NCI-H69 (cell line): ENCODE measurements at regions not wholly inside any gene's neighbourhood (a gene's known extent, or its start where the extent isn't known, plus 50 kb on each side); places are given as distances from the start of the nearest gene placed in this dataset.

Experiments
- DNase-seq: peaks from one replicate; lab custom pipeline; 2025; lab: John Stamatoyannopoulos, UW

DNA sequence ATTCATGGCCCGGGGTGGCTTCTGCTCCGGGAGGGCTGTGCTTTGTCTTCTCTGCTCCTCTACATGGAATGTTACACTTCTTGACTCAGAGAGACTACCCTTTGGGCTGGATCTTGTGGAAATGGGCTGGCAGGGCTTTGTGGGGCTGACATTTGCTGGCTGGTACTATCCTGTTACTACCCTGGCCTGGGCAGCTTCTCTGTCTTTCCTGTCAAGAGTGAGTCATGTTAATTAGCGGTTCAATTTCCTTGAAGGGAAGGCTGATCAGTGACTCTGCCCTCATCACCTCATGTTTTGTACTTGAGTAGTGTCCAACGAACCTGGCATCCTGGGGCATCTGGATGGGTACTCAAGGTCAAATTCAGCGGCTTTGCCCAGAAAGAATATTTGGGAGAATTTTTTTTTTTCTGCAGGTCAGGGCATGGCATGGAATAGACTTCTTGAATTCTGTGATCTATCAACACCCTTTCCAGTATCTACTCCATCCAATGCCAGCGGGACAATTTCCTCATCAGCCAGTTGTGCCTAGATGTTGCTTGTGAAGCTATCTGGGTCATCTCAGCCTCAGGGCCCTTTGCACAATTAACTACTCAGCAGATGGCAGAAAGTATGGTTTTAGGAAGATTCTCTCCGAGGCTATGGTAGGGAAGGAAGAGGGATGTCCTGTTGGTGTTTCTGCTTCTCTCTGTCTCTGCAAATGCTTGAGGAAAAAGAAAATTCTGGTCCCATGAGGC is 140.5 kb upstream of the PLET1 start:
- peak; percentile 63 for DNase-seq

DNA sequence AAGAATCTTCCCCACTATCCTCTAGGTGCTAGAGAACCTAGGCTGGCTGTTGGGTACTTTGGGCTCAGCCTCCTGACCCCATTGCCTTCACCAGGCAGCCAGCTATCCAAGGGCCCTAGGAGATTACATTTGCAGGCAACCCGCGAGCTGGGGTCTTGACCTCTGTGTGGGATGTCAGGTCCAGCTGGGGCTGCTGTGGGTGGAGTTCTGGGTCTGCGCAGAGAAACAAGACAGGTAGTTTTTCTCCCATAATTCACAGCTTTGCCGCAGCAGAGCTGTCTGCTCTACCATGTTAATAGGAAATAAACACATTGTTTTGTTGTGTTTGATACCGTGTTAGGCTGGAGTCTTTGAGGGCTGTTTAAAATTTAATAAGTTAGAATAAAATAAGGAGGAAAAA is 142.8 kb upstream of the PLET1 start:
- no peak for DNase-seq

DNA sequence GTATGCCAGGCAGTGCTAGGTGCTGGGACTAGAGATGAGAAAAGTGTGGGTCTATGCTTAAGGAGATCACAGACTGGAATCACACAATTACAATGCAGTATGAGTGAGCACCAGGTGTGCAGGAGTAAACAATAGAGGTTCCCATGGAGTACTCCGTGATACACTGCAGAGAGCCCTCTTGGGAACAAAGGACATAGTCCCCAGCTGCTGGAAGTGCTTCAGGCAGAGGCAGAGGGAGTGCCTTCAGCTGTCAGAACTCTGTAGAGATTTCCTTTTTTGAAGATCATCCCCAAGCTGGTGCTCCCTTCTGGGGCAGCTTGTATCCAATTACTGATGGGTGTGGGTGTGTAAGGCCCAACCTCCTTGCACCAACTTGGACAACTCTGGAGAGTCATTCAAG is 143.5 kb upstream of the PLET1 start:
- DNase-seq: peak; percentile 92

DNA sequence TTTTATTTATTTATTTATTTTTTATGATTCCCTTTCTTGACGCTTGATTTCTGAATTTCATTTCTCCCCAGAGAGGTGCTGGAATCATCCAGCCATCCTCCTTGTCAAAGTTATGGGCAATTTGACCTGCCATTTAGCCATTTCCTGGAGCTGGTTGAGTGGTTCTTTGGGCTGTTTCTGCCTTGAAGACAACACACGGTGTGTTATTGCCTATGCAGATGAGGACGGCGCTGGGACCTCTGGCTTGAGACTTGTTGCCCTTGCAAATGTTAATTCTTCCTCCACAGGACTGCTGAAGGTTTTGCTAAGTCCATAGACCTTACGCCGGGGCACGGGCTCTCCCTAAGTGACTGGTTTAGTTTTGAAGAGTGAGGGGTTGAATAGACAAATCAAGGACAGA is 147.9 kb upstream of the PLET1 start:
- DNase-seq: no peak

GRCh38 chr11:112410325-112410724 is 149.7 kb upstream of the PLET1 start:
- no peak for DNase-seq

GRCh38 chr11:112412383-112412782 is 151.7 kb upstream of the PLET1 start:
- no peak for DNase-seq

DNA sequence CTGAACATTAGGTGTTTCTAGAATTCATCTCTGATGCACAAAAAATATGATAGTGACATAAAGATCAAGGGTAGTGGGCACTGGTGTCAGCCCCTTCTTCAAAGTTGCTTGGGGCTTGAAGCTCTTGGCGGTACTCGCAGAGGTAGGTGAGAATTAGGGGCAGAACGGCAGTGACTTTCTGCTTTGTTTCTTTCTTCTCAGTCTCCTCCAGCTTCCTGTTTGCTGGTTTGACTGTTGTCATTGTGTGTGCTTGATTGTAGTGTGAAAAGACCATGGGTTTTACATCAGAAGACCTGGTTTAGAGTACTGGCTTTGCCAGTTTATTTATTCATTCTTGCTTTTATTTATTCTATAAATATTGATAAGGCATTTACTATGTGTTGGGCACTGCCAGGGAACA is 156.7 kb upstream of the PLET1 start:
- no peak for DNase-seq

GRCh38 chr11:112418438-112418837 is 157.8 kb upstream of the PLET1 start:
- no peak for DNase-seq

DNA sequence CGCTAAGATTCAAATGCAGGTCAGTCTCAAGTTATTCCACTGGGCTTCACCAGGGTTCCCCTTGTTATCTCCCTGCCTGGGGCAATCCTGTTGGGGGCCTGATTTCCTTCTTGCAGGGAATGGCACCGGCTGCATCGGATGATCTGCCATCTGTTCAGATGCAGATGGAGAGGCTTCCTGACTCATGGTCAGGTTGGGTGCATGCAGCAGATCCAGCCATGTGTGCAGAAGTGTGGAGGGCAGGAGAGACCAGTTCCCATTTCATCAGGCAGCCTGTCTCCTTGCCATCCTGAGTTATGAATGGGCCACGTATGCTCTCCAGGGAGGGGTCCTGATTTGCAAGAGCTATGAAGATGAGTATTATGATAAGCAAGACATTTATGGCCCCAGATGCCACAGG is 161.2 kb upstream of the PLET1 start:
- DNase-seq: peak; percentile 63

GRCh38 chr11:112425121-112425520 is 164.5 kb upstream of the PLET1 start:
- no peak for DNase-seq

DNA sequence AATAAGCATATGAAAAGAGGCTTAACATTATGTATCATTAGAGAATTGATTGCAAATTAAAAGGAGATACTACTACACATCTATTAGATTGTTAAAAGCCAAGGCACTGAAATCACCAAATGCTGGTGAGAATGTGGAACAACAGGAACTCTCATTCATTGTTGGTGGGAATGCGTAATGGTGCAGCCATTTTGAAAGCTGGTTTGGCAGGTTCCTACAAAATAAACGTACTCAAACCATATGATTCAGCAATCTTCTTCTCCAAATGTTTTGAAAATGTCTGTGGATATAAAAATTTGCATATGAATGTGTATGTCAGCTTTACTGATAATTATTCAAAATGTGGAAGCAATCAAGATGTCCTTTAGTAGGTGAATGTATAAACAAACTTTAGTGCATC is 176.4 kb upstream of the PLET1 start:
- DNase-seq: no peak

- no peak for DNase-seq
Observed at GRCh38 chr11:112439614-112440013, 179.0 kb upstream of the PLET1 start.

GRCh38 chr11:112440518-112440917 is 179.9 kb upstream of the PLET1 start:
- DNase-seq: peak; percentile 72

- no peak for DNase-seq
Observed at GRCh38 chr11:112448168-112448567, 187.5 kb upstream of the PLET1 start.

DNA sequence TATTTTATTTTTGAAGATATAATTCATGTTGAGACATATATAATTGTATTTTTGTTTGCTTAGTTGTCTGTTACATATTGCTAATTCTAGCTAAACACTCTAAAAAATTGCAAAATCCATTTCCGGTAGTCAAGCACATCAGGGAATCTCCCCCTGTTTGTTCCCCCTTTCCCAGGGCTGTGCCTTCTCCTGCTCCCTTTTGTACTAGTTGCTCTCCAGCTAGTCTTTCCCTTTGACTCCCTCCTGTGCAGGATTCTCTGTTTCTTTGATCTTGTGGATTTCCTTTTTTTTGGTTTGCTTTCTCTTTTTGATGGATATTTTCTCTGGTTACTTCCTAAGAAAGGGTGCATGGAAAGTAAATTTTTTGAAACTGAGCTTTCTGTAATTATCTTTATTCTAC is 188.1 kb upstream of the PLET1 start:
- no peak for DNase-seq

DNA sequence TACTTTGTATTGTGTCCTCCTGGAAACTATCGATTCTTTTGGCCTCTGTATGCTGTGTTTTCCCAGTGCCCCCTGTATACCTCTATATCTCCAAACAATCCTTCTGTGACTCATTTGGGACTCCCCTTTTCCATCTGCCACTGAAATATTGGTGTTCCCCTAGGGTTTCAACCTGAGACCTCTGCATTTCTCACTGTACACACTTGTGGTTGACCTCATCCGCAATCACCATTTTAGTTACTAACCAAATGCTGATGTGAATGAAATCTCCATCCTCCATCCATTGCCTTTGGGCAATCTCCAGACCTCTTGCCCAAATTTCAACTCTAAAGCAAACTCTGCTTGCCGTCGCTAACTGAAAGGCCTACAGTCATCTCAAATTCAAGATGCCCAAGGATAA is 190.6 kb upstream of the PLET1 start:
- DNase-seq: no peak

DNA sequence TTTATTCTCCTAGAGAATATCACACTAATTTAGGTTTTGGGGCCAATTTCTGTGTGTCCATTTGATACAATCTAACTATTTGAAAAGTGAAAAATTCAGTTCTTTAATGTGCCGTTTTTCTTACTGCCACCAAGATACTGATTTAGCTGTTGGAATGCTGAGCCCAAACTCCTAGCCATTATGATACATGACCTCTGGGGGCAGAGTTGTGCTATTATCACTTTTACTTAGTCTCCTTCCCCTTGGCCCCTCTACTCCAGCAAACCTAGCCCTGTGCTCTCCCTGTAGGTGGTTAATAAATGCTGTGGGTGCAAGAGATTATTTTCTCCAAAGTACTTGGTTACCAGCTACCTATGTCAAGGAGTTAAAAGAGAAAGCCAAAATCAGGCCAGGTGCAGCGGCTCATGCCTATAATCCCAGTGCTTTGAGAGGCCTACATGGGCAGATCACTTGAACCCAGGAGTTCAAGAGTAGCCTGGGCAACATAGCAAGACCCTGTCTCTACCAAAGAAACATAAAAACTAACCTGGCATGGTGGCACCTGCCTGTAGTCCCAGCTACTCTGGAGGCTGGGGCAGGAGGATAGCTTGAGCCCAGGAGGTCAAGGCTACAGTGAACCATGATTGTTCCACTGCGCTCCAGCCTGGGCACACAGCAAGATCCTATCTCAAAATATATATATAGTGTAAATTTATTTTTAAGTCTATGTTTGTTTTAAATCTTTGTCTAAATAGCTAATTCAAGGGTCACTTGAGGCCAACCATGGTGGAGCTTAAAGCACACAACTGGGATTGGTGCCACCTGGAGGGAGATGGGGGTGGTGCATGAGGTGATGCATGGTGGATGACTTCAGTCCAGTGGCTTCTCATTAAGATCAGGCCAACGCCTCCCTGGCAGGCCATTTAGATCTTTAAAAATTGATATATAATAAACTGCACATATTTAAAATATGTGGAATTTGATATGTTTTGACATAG is 193.2 kb upstream of the PLET1 start:
- DNase-seq: peak; percentile 49

- no peak for DNase-seq
Observed at GRCh38 chr11:112454841-112455240, 194.2 kb upstream of the PLET1 start.

DNA sequence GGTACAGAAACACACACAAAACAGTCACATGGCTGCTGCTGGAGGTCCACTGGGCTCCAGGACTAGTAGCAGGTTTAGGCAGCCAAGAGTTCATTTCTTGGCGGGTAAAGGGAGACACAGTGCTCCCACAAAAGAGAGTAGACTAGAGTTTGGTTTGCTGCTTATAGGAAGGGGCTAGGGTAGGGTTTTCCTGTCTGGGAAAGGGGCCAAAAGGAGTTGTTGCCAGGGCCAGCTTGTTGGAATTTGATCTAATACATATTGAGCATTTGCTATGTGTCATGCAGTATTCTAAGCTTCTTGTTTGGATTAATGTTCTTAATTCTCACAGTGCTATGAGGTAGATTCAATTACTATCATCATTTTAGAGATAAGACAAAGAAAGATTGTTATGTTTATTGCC is 195.1 kb upstream of the PLET1 start:
- DNase-seq: no peak

GRCh38 chr11:112457532-112457931 is 196.9 kb upstream of the PLET1 start:
- no peak for DNase-seq

DNA sequence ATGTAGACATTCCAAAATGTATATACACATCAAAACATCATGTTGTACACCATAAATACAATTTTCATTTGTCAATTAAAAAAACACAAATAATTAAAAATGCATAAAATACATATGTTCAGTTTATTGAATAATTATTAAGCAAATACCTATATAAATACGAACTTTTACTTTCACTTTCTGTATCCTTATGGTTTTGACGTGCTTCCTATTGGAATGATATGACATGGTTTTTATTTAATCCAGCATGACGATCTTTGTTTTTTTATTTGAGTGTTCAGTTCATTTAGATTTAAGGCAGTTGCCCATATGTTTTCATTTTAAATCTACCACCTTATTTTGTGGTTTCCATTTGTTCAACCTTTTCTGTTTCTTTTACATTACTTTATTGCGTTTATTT is 198.3 kb upstream of the PLET1 start:
- no peak for DNase-seq

DNA sequence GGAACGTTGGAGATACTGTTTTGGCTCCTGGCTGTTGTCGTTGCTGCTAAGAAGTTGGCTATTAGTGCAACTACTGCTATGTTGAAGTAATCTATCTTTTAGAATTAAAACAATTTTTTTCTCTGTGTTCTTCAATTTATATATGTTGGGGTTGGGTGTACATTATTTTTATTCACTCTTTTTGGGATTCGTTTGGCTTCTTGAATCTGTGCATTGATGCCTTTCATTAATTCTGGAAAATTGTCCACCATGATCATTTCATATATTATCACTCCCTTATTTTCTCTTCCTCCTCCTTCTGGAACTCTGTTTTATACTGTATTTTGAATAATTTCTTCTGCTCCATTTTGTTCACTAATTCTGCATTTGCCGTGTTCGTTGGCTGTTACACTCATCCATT is 199.5 kb upstream of the PLET1 start:
- no peak for DNase-seq

GRCh38 chr11:112464949-112465348 is 204.3 kb upstream of the PLET1 start:
- DNase-seq: no peak
